NCI-H128 (cell line): ENCODE measurements at regions not wholly inside any gene's neighbourhood (a gene's known extent, or its start where the extent isn't known, plus 50 kb on each side); places are given as distances from the start of the nearest gene placed in this dataset.

ENCODE experiments used
- DNase-seq: peaks from one replicate; lab custom pipeline; 2025; ENCODE audit not compliant: unreplicated experiment; lab: John Stamatoyannopoulos, UW

- no peak for DNase-seq
Observed at GRCh38 chr6:150711061-150711460, 111.4 kb downstream of the PLEKHG1 start.

GRCh38 chr6:150711584-150712504, 112.2 kb downstream of the PLEKHG1 start:
- no peak for DNase-seq

GRCh38 chr6:150712505-150713252, 113.0 kb downstream of the PLEKHG1 start:
- DNase-seq, result no peak

GRCh38 chr6:150713487-150713886, 113.8 kb downstream of the PLEKHG1 start:
- DNase-seq, result no peak

GRCh38 chr6:150713931-150714330, 114.2 kb downstream of the PLEKHG1 start:
- no peak for DNase-seq

GRCh38 chr6:150715133-150715532, 115.4 kb downstream of the PLEKHG1 start:
- no peak for DNase-seq

GRCh38 chr6:150717419-150717818, 117.7 kb downstream of the PLEKHG1 start:
- no peak for DNase-seq

GRCh38 chr6:150719099-150719766, 119.5 kb downstream of the PLEKHG1 start:
- DNase-seq, result no peak

- DNase-seq, result no peak
Observed at GRCh38 chr6:150719831-150720230, 120.1 kb downstream of the PLEKHG1 start.

- peak; percentile 38 for DNase-seq
Observed at GRCh38 chr6:150720774-150721233, 121.1 kb downstream of the PLEKHG1 start.

- DNase-seq, result no peak
Observed at GRCh38 chr6:150721418-150722266, 122.0 kb downstream of the PLEKHG1 start.

GRCh38 chr6:150722614-150723344, 123.1 kb downstream of the PLEKHG1 start:
- no peak for DNase-seq

GRCh38 chr6:150723345-150723658, 123.6 kb downstream of the PLEKHG1 start:
- DNase-seq, result no peak

GRCh38 chr6:150723857-150724256, 124.2 kb downstream of the PLEKHG1 start:
- no peak for DNase-seq

GRCh38 chr6:150725795-150726194, 126.1 kb downstream of the PLEKHG1 start:
- no peak for DNase-seq

GRCh38 chr6:150729188-150729748, 129.6 kb downstream of the PLEKHG1 start:
- DNase-seq, result no peak

GRCh38 chr6:150730801-150731457, 131.2 kb downstream of the PLEKHG1 start:
- DNase-seq, result no peak

GRCh38 chr6:150732765-150733539, 132.6 kb upstream of the MTHFD1L start:
- DNase-seq, result no peak
